ENCODE measurements at regions not wholly inside any gene's neighbourhood (a gene's known extent, or its start where the extent isn't known, plus 50 kb on each side); places are given as distances from the start of the nearest gene placed in this dataset.

DNA sequence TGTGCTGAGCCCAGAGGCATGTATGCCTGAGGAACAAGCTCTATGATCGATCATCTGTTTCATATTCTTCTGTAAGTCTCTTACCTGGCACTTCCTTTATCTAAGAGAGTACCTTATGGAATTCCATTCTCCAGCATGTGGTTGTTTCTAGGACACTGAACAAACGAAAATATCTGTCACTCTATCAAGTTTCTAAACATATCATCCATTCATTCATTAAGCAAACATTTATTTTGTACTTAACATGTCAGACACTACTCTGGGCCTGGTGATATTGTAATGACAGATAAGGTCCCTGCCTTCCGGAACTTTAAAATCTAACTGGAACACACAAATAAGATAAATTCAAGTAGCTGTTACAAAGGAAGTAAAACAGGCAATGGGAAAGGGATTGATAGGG is 477.1 kb downstream of the IGSF11 start:
- no peak for TF ChIP-seq EZH2 (IDR thresholded peaks at IDR 0.05; ENCODE audit: insufficient read depth, low read length)
- TF ChIP-seq, protein P1, sequence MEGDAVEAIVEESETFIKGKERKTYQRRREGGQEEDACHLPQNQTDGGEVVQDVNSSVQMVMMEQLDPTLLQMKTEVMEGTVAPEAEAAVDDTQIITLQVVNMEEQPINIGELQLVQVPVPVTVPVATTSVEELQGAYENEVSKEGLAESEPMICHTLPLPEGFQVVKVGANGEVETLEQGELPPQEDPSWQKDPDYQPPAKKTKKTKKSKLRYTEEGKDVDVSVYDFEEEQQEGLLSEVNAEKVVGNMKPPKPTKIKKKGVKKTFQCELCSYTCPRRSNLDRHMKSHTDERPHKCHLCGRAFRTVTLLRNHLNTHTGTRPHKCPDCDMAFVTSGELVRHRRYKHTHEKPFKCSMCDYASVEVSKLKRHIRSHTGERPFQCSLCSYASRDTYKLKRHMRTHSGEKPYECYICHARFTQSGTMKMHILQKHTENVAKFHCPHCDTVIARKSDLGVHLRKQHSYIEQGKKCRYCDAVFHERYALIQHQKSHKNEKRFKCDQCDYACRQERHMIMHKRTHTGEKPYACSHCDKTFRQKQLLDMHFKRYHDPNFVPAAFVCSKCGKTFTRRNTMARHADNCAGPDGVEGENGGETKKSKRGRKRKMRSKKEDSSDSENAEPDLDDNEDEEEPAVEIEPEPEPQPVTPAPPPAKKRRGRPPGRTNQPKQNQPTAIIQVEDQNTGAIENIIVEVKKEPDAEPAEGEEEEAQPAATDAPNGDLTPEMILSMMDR (IDR thresholded peaks at IDR 0.05; ENCODE audit: insufficient read depth, low read depth, low read length), result no peak

All from astrocyte (in vitro differentiated cells and primary cell).